GM12878 (cell line): ENCODE measurements at regions not wholly inside any gene's neighbourhood (a gene's known extent, or its start where the extent isn't known, plus 50 kb on each side); places are given as distances from the start of the nearest gene placed in this dataset.

Source experiments
- ATAC-seq: fragments of 200-7000 bp; cut with Tn5 transposase; 3 replicates; pipeline ENCODE4 v1.9.1; 2020; ENCODE audit warnings: mild to moderate bottlenecking, moderate library complexity
- BruUV-seq: library from RNA; stranded (reverse); fragments of 400-500 nt; replicated peaks from 2 replicates; lab custom pipeline; 2021; lab: Mats Ljungman, UMichigan
- CTCF ChIA-PET: fragments of 300-600 bp; sonication (Branson Sonifier 250); formaldehyde crosslinking; extraction: SDS; loops from one replicate; lab custom pipeline; 2021; ENCODE audit warnings: inconsistent platforms; lab: Yijun Ruan, JAX
- POLR2A ChIA-PET: fragments of 350-600 bp; formaldehyde crosslinking; extraction: SDS; loops from one replicate; lab custom pipeline; 2021; ENCODE audit warnings: inconsistent platforms; lab: Charles Lee
- RAD21 ChIA-PET: fragments of 300-600 bp; sonication (Branson Sonifier 250); formaldehyde crosslinking; loops from one replicate; lab custom pipeline; 2023; ENCODE audit warnings: antibody characterized with exemption; ENCODE audit not compliant: unreplicated experiment; lab: Charles Lee
- SMC1A ChIA-PET: fragments of 300-600 bp; sonication (Branson Sonifier 250); formaldehyde crosslinking; loops from one replicate; lab custom pipeline; 2023; ENCODE audit not compliant: unreplicated experiment, uncharacterized antibody; lab: Charles Lee
- DNase-seq: peaks from one replicate; pipeline ENCODE4 v3.0.0-alpha.2; 2011; ENCODE audit warnings: low read depth, low spot score
- FAIRE-seq: peaks from 3 replicates; lab custom pipeline; 2011; peaks lifted over from hg19 to GRCh38; lab: Jason Lieb, UNC
- H2AFZ ChIP-seq: 2 replicates; pipeline ENCODE4 v1.6.0; 2011; ENCODE audit warnings: low read depth, low read length, control low read depth; ENCODE audit not compliant: control insufficient read depth
- H3K27ac ChIP-seq: 2 replicates; pipeline ENCODE4 v1.5.1; 2011; ENCODE audit warnings: control low read depth; ENCODE audit not compliant: control insufficient read depth, insufficient read depth
- H3K27me3 ChIP-seq, 2 experiments: replicated peaks in 1 of 2; 2 replicates each; pipeline versions ENCODE4 v1.6.0 to v1.6.1; 2011; ENCODE audit warnings: low read length in 1 of 2; ENCODE audit not compliant: control insufficient read depth in 2 of 2, insufficient read depth in 2 of 2
- H3K36me3 ChIP-seq, 2 experiments: 2 replicates each; pipeline ENCODE4 v1.5.1; 2011; ENCODE audit warnings: low read length in 1 of 2; ENCODE audit not compliant: control insufficient read depth in 2 of 2, insufficient read depth in 2 of 2
- H3K4me1 ChIP-seq: 2 replicates; pipeline ENCODE4 v1.6.1; 2011; ENCODE audit warnings: mild to moderate bottlenecking, low read length, moderate library complexity, mixed read lengths; ENCODE audit not compliant: control insufficient read depth, insufficient read depth
- H3K4me2 ChIP-seq: 2 replicates; pipeline ENCODE4 v1.6.0; 2011; ENCODE audit warnings: control low read depth; ENCODE audit not compliant: control insufficient read depth, insufficient read depth
- H3K4me3 ChIP-seq: fragments of 200-600 bp; sonication (generic); 2 replicates; pipeline ENCODE4 v1.5.1; 2016
- H3K79me2 ChIP-seq: 2 replicates; pipeline ENCODE4 v1.6.0; 2011; ENCODE audit warnings: low read length; ENCODE audit not compliant: control insufficient read depth, insufficient read depth
- H3K9ac ChIP-seq: 2 replicates; pipeline ENCODE4 v1.8.0; 2011; ENCODE audit warnings: low read length, control low read depth, mixed read lengths; ENCODE audit not compliant: control insufficient read depth, insufficient read depth
- H3K9me3 ChIP-seq: replicated peaks from 3 replicates; pipeline ENCODE4 v1.5.1; 2011; ENCODE audit warnings: mild to moderate bottlenecking, low read length; ENCODE audit not compliant: control insufficient read depth, insufficient read depth
- H4K20me1 ChIP-seq: 2 replicates; pipeline ENCODE4 v1.6.0; 2011; ENCODE audit not compliant: control insufficient read depth, insufficient read depth
- ATF7 ChIP-seq: fragments of 450-650 bp; IDR thresholded peaks from 2 replicates; pipeline ENCODE4 v1.6.1; 2016; ENCODE audit warnings: low read depth, mild to moderate bottlenecking
- HDAC6 ChIP-seq: fragments of 200-600 bp; sonication (generic); IDR thresholded peaks from one replicate; pipeline ENCODE4 v1.8.0; 2017; ENCODE audit warnings: antibody characterized with exemption; ENCODE audit not compliant: unreplicated experiment
- TAF1 ChIP-seq: IDR thresholded peaks from 2 replicates; pipeline ENCODE4 v1.6.1; 2011; ENCODE audit warnings: mild to moderate bottlenecking, low read depth, low read length, borderline replicate concordance
- WRNIP1 ChIP-seq: IDR thresholded peaks from 2 replicates; pipeline ENCODE4 v1.6.1; 2011; ENCODE audit warnings: low read depth, low read length, improper control_type of control experiment, borderline replicate concordance
- ZNF622 ChIP-seq: fragments of 450-650 bp; IDR thresholded peaks from 2 replicates; pipeline ENCODE4 v1.6.1; 2017; ENCODE audit warnings: mild to moderate bottlenecking, inconsistent platforms
- ZZZ3 ChIP-seq: IDR thresholded peaks from 2 replicates; pipeline ENCODE4 v1.6.1; 2011; ENCODE audit warnings: low read depth; ENCODE audit not compliant: control insufficient read depth, insufficient read length
- WGBS: methylation state at CpG from one replicate; pipeline ENCODE4 v1.1.6; 2016; ENCODE audit warnings: low lambda C conversion rate; ENCODE audit not compliant: insufficient replicate concordance, insufficient coverage; ENCODE audit errors: missing lambda C conversion rate; 5-methylcytosine and 5-hydroxymethylcytosine counted together
- in situ Hi-C: fragments of 300-500 bp; cut with MboI; formaldehyde crosslinking; loops from 9 replicates; pipeline ENCODE4 v1.14.3; 2018; ENCODE audit warnings: mixed read lengths
- intact Hi-C: fragments of 100-400 bp; cut with micrococcal nuclease; formaldehyde crosslinking; loops from one replicate; pipeline ENCODE4 v1.14.2; 2022; ENCODE audit not compliant: unreplicated experiment
- TF ChIP-seq, protein P1 (sequence below): IDR thresholded peaks from 2 replicates; pipeline ENCODE4 v1.6.1; 2011; ENCODE audit warnings: borderline replicate concordance, low read depth, mild to moderate bottlenecking, moderate library complexity, low read length; ENCODE audit not compliant: insufficient read depth, poor library complexity, severe bottlenecking
- TF ChIP-seq, protein P2 (sequence below): fragments of 450-650 bp; conservative IDR thresholded peaks from 2 replicates; pipeline ENCODE4 v1.6.1; 2017; ENCODE audit warnings: mild to moderate bottlenecking, moderate library complexity

DNA sequence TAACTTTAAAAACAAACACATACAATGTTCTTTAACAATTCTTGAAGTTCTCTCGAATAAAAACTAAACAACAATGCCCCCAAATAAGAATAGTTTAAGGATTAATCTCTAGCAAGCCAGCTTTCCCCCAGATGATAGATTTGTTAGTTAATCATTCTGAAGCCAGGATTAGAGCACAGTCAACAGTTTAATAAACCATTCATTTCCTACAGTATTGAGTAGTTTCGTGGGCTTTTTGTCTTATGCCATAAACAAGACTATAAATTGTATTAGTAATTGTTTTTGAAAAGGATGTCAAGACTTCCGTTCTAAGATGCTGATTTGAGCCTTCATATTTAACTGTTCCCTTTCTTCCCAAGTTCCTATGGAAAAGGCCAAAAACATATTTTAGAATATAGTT, 136.6 kb downstream of the PIK3R1 start:
- no peak for DNase-seq
- FAIRE-seq, result no peak
- H2AFZ ChIP-seq, result no peak overlapping the region
- WGBS, result 96% methylated on average over 3 of the region's 3 CpGs
- H3K27ac ChIP-seq, result no peak overlapping the region
- no peaks in the 10 kb centered on the region for H4K20me1 ChIP-seq
- ChIA-PET SMC1A (interaction anchor here (1.2 kb wide), 1 partner anchor 11 kb away, joined by 4 read pairs; no protein-coding TSS in a partner anchor), RAD21 (no interaction called here)
- no peaks in the 10 kb centered on the region for H3K36me3 ChIP-seq
- H3K27me3 ChIP-seq, result no peaks in the 10 kb centered on the region
- no peaks in the 10 kb centered on the region for H3K4me1 ChIP-seq
- no TSS peak for BruUV-seq
- no peaks in the 10 kb centered on the region for H3K79me2 ChIP-seq
- TF ChIP-seq, protein P1, sequence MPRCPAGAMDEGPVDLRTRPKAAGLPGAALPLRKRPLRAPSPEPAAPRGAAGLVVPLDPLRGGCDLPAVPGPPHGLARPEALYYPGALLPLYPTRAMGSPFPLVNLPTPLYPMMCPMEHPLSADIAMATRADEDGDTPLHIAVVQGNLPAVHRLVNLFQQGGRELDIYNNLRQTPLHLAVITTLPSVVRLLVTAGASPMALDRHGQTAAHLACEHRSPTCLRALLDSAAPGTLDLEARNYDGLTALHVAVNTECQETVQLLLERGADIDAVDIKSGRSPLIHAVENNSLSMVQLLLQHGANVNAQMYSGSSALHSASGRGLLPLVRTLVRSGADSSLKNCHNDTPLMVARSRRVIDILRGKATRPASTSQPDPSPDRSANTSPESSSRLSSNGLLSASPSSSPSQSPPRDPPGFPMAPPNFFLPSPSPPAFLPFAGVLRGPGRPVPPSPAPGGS, result no peak
- TF ChIP-seq, protein P2, sequence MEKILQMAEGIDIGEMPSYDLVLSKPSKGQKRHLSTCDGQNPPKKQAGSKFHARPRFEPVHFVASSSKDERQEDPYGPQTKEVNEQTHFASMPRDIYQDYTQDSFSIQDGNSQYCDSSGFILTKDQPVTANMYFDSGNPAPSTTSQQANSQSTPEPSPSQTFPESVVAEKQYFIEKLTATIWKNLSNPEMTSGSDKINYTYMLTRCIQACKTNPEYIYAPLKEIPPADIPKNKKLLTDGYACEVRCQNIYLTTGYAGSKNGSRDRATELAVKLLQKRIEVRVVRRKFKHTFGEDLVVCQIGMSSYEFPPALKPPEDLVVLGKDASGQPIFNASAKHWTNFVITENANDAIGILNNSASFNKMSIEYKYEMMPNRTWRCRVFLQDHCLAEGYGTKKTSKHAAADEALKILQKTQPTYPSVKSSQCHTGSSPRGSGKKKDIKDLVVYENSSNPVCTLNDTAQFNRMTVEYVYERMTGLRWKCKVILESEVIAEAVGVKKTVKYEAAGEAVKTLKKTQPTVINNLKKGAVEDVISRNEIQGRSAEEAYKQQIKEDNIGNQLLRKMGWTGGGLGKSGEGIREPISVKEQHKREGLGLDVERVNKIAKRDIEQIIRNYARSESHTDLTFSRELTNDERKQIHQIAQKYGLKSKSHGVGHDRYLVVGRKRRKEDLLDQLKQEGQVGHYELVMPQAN, result no peak
- TF ChIP-seq TAF1, result no peak
- no peak for TF ChIP-seq HDAC6
- TF ChIP-seq ATF7, result no peak
- no peak for TF ChIP-seq ZZZ3
- TF ChIP-seq WRNIP1, result no peak
- no peak for TF ChIP-seq ZNF622
- TF ChIP-seq, all 136 proteins: peak for 0
- no peak for ATAC-seq
- no peak overlapping the region for H3K4me2 ChIP-seq
- in situ Hi-C loops (no loop called here), intact Hi-C loops (no loop called here)
- POLR2A ChIA-PET, result no interaction called here
- no peak overlapping the region for H3K9ac ChIP-seq
- H3K9me3 ChIP-seq, result no peaks in the 10 kb centered on the region; the same call in 2 of the 3 replicates
- no peak overlapping the region for H3K4me3 ChIP-seq
- CTCF ChIA-PET, result interaction anchor here (1.3 kb wide), 1 partner anchor 26 kb away, joined by 3 read pairs; no protein-coding TSS in a partner anchor
